ENCODE measurements at regions not wholly inside any gene's neighbourhood (a gene's known extent, or its start where the extent isn't known, plus 50 kb on each side); places are given as distances from the start of the nearest gene placed in this dataset.

- BruUV-seq (replicated peaks), result no TSS peak
- Histone ChIP-seq H3K27me3 (ENCODE audit: control insufficient read depth in 2 of 2, insufficient read depth in 2 of 2, low read length in 2 of 2) (no peaks in the 10 kb centered on the region), H4K20me1 (replicated peaks; ENCODE audit: control insufficient read depth, insufficient read depth, low read length) (no peaks in the 10 kb centered on the region), H3K79me2 (ENCODE audit: control insufficient read depth, insufficient read depth, low read length) (no peaks in the 10 kb centered on the region), H3K27ac (ENCODE audit: extremely low read depth, low read depth, low read length) (no peak overlapping the region), H3K4me1 (replicated peaks in 1 of 2; ENCODE audit: control insufficient read depth in 2 of 2, insufficient read depth in 2 of 2, low read length in 2 of 2) (no peaks in the 10 kb centered on the region), H3K4me2 (ENCODE audit: insufficient read depth, low read length) (no peak overlapping the region), H3K9ac (ENCODE audit: insufficient read depth in 1 of 2, low read depth in 2 of 2, low read length in 2 of 2) (no peak overlapping the region), H3K4me3 (no peak overlapping the region), H3K9me3 (replicated peaks; ENCODE audit: control insufficient read depth, insufficient read depth, low read depth, low read length) (no peaks in the 10 kb centered on the region), H3K36me3 (ENCODE audit: control insufficient read depth, insufficient read depth, low read length) (no peaks in the 10 kb centered on the region), H2AFZ (ENCODE audit: low read depth, low read length) (no peak overlapping the region), H3K9me1 (ENCODE audit: control insufficient read depth, insufficient read depth, low read length) (no peaks in the 10 kb centered on the region)
- whole genome bisulfite sequencing (ENCODE audit: insufficient coverage, low coverage, missing lambda C conversion rate), result 0% methylated on average over 3 of the region's 3 CpGs
- FAIRE-seq (no peak), DNase-seq (ENCODE audit: extremely low read depth in 1 of 4, low spot score in 3 of 4) (no peak), ATAC-seq (no peak)
- intact Hi-C loops (cut with micrococcal nuclease), result no loop called here
- ChIA-PET CTCF (ENCODE audit: low intra/inter-chr PET ratio) (no interaction called here), POLR2A (no interaction called here)
- in situ Hi-C loops (cut with MboI), result no loop called here
- TF ChIP-seq TARDBP (IDR thresholded peaks at IDR 0.05) (no peak), ZNF609 (CRISPR knock-in tag; IDR thresholded peaks at IDR 0.05; ENCODE audit: borderline replicate concordance) (no peak), SAP30 (IDR thresholded peaks at IDR 0.05; ENCODE audit: borderline replicate concordance, insufficient read depth, low read depth, low read length, poor library complexity, severe bottlenecking) (no peak), HNRNPL (IDR thresholded peaks at IDR 0.05; ENCODE audit: low read depth, low read length) (no peak), ZNF121 (CRISPR knock-in tag; conservative IDR thresholded peaks at IDR 0.05) (no peak), GATA2 (CRISPR knock-in tag; IDR thresholded peaks at IDR 0.05) (no peak), PTRF (tag; IDR thresholded peaks at IDR 0.05) (no peak), GATAD2B (IDR thresholded peaks at IDR 0.05; ENCODE audit: borderline replicate concordance) (no peak), MAFG (tag; conservative IDR thresholded peaks at IDR 0.05) (no peak), KHSRP (IDR thresholded peaks at IDR 0.05) (no peak), GTF2B (IDR thresholded peaks at IDR 0.05; ENCODE audit: extremely low read depth, insufficient read length) (no peak), TAF7 (tag; IDR thresholded peaks at IDR 0.05) (no peak), PCBP1 (IDR thresholded peaks at IDR 0.05; ENCODE audit: low read depth, low read length, poor library complexity, severe bottlenecking) (no peak)
- TF ChIP-seq, protein P1, sequence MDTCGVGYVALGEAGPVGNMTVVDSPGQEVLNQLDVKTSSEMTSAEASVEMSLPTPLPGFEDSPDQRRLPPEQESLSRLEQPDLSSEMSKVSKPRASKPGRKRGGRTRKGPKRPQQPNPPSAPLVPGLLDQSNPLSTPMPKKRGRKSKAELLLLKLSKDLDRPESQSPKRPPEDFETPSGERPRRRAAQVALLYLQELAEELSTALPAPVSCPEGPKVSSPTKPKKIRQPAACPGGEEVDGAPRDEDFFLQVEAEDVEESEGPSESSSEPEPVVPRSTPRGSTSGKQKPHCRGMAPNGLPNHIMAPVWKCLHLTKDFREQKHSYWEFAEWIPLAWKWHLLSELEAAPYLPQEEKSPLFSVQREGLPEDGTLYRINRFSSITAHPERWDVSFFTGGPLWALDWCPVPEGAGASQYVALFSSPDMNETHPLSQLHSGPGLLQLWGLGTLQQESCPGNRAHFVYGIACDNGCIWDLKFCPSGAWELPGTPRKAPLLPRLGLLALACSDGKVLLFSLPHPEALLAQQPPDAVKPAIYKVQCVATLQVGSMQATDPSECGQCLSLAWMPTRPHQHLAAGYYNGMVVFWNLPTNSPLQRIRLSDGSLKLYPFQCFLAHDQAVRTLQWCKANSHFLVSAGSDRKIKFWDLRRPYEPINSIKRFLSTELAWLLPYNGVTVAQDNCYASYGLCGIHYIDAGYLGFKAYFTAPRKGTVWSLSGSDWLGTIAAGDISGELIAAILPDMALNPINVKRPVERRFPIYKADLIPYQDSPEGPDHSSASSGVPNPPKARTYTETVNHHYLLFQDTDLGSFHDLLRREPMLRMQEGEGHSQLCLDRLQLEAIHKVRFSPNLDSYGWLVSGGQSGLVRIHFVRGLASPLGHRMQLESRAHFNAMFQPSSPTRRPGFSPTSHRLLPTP (IDR thresholded peaks at IDR 0.05; ENCODE audit: borderline replicate concordance, extremely low read depth, insufficient read length), result no peak
Observed at GRCh38 chr18:60847517-60847916, 474.9 kb upstream of the MC4R start.
